ENCODE measurements at regions not wholly inside any gene's neighbourhood (a gene's known extent, or its start where the extent isn't known, plus 50 kb on each side); places are given as distances from the start of the nearest gene placed in this dataset.
"Not testable (repeated sequence)": the region's sequence is repeated elsewhere in the genome, so short reads cannot be mapped to it uniquely, and the experiment has no call there.

DNA sequence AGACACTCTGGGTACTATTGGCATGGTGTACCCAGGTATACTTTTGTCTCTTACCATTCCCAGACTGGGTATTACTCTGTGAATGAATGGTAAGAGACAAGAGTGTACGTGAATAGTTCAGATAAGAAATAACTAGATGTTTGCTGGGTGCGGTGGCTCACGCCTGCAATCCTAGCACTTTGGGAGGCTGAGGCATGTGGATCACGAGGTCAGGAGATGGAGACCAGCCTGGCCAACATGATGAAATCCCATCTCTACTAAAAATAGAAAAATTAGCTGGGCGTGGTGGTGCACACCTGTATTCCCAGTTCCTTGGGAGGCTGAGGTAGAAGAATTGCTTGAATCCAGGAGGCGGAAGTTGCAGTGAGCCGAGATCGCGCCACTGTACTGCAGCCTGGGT lies 75.8 kb upstream of the VKORC1L1 start:
- TF ChIP-seq POLR2A (IDR thresholded peaks at IDR 0.05), result not testable (repeated sequence)
- TF ChIP-seq, protein P1, sequence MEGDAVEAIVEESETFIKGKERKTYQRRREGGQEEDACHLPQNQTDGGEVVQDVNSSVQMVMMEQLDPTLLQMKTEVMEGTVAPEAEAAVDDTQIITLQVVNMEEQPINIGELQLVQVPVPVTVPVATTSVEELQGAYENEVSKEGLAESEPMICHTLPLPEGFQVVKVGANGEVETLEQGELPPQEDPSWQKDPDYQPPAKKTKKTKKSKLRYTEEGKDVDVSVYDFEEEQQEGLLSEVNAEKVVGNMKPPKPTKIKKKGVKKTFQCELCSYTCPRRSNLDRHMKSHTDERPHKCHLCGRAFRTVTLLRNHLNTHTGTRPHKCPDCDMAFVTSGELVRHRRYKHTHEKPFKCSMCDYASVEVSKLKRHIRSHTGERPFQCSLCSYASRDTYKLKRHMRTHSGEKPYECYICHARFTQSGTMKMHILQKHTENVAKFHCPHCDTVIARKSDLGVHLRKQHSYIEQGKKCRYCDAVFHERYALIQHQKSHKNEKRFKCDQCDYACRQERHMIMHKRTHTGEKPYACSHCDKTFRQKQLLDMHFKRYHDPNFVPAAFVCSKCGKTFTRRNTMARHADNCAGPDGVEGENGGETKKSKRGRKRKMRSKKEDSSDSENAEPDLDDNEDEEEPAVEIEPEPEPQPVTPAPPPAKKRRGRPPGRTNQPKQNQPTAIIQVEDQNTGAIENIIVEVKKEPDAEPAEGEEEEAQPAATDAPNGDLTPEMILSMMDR (IDR thresholded peaks at IDR 0.05), result not testable (repeated sequence)
